IPS-20b (cell line): ENCODE measurements at regions not wholly inside any gene's neighbourhood (a gene's known extent, or its start where the extent isn't known, plus 50 kb on each side); places are given as distances from the start of the nearest gene placed in this dataset.

Experiments used
- H3K27ac ChIP-seq: one replicate; pipeline ENCODE4 v1.5.1; 2013; ENCODE audit warnings: low read length
- H3K27me3 ChIP-seq: 2 replicates; pipeline ENCODE4 v1.6.1; 2013; ENCODE audit warnings: mild to moderate bottlenecking, low read length, inconsistent platforms; ENCODE audit not compliant: insufficient read depth
- H3K36me3 ChIP-seq: 2 replicates; pipeline ENCODE4 v1.6.1; 2013; ENCODE audit warnings: low read depth, mild to moderate bottlenecking, inconsistent platforms, low read length, moderate library complexity; ENCODE audit not compliant: insufficient read depth
- H3K4me1 ChIP-seq: 2 replicates; pipeline ENCODE4 v1.6.1; 2013; ENCODE audit warnings: mild to moderate bottlenecking, control low read depth, inconsistent platforms, low read length, moderate library complexity; ENCODE audit not compliant: insufficient read depth
- H3K4me3 ChIP-seq: 2 replicates; pipeline ENCODE4 v1.5.1; 2013; ENCODE audit warnings: mild to moderate bottlenecking, low read length, inconsistent platforms
- H3K9ac ChIP-seq: 2 replicates; pipeline ENCODE4 v1.6.1; 2013; ENCODE audit warnings: low read depth, mild to moderate bottlenecking, inconsistent platforms, low read length, moderate library complexity
- H3K9me3 ChIP-seq: 2 replicates; pipeline ENCODE4 v1.6.1; 2013; ENCODE audit warnings: mild to moderate bottlenecking, low read depth, low read length, inconsistent platforms; ENCODE audit not compliant: insufficient read depth

DNA sequence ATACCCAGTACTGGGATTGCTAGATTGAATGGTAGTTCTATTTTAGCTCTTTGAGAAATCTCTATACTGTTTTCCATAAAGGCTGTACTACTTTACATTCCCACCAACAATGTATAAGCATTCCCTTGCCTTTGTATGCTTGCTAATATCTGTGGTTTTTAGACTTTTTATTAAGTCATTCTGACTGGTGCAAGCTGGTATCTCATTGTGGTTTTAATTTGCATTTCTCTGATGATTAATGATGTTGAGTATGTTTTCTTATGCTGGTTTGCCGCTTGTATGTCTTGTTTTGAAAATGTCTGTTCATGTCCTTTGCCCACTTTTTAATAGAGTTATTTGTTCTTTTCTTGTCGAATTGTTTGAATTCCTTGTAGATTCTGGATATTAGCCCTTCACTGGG is 512.7 kb upstream of the PAPPA start:
- Histone ChIP-seq H3K4me1 (no peaks in the 10 kb centered on the region), H3K4me3 (no peak overlapping the region), H3K27ac (no peak overlapping the region), H3K27me3 (no peaks in the 10 kb centered on the region), H3K36me3 (no peaks in the 10 kb centered on the region), H3K9me3 (no peaks in the 10 kb centered on the region), H3K9ac (no peak overlapping the region)

DNA sequence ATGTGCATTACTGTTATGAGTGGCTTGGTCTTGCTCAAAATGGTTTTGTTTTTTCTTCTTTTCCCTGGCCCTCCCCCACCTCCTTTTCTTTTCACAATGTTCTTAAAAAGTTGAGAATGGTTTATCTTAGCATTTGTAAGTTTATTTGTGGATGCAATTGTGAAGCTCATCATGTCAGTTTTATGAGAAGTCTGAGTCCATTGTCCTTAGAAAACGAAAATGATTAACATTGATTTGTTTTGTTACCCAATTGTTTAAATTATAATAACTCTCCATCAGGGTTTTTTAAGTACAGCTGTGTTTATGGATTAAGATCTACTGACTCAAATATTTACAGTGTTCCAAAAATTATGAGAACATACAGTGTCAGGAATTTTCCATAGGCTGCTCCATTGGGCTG is 511.3 kb upstream of the PAPPA start:
- Histone ChIP-seq H3K27me3 (no peaks in the 10 kb centered on the region), H3K27ac (no peak overlapping the region), H3K4me3 (no peak overlapping the region), H3K36me3 (no peaks in the 10 kb centered on the region), H3K9ac (no peak overlapping the region), H3K9me3 (no peaks in the 10 kb centered on the region), H3K4me1 (no peaks in the 10 kb centered on the region)

DNA sequence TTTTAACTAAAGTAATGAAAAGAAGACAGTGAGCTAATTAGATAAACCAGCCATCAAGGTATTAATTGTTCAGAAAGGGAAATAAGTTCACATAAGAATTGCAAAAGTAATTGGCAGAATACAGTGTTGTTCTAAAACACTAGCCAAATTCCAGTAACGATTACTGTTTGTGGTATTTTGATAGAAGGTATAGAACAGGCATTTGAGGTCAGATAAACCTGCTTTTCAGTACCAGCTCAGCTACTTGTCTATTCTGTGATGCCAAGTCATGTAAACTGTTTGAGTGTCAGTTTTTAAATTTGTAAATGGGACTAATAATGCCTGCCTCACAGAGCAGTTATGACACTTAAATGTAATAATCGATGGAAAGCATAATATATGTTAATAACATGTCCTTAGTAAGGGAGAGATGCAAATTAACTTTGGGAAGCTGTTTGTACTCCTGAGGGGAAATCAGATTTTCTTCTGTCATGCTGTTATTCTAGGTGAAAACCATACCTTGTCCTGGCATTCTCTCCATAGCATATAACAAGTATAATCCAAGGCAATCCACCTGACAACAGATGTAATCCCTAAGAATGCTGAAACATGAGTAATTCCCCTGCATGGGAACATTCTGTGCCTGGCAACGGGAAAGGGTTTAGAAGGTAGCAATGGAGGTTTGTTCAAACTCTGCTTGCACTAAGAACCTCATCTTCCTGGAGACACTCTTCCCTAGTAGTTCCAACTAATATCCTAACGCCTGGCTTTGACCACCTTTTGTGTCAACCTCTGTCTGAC is 509.5 kb upstream of the PAPPA start:
- H3K4me3 ChIP-seq: no peak overlapping the region
- H3K9me3 ChIP-seq: no peaks in the 10 kb centered on the region
- no peak overlapping the region for H3K9ac ChIP-seq
- no peak overlapping the region for H3K27ac ChIP-seq
- H3K36me3 ChIP-seq: no peaks in the 10 kb centered on the region
- no peaks in the 10 kb centered on the region for H3K4me1 ChIP-seq
- no peaks in the 10 kb centered on the region for H3K27me3 ChIP-seq

DNA sequence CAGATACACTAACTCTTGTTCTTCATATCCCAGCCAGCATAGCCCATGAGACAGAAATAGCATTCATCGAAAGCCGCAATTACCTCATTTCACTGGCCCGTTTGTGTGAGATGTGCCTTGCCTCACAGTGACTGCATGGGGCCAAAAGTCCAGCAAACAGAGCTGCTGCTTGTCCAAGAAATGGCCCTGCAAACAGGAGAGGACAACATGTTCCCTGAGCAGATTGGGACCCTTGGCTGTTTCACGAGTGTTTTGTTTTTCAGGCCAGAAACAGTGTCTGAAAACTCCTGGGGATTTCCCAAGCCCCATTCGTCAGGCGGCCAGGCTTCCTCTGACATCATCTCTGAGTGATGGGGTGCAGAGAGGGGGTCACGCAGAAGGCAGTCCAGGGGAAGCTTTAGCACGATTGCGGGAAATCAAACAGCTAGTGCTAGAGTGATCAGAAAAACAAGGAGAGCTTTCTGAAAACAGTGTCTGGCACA is 503.6 kb upstream of the PAPPA start:
- H3K36me3 ChIP-seq: no peaks in the 10 kb centered on the region
- H3K4me1 ChIP-seq: no peaks in the 10 kb centered on the region
- H3K27ac ChIP-seq: no peak overlapping the region
- no peak overlapping the region for H3K9ac ChIP-seq
- no peaks in the 10 kb centered on the region for H3K9me3 ChIP-seq
- no peak overlapping the region for H3K4me3 ChIP-seq
- no peaks in the 10 kb centered on the region for H3K27me3 ChIP-seq

DNA sequence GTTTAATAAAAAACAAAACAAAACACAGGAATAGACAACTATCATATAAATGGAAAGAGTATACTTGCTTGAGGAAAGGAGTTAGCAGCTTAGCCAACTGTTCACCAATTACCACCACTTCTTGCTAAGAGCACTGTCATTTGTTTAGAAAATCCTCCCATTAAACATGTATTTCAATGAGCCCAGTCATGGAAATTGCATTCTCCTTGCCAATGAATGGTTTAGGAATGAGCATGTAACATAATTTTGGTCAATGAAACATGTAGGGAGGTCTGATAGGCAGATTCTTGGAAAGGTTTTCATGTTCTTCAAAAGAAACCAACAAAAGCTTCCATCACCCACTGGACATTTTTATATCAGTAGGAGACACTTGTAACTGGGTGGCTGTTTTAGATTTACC is 502.8 kb upstream of the PAPPA start:
- Histone ChIP-seq H3K4me3 (no peak overlapping the region), H3K9me3 (no peaks in the 10 kb centered on the region), H3K4me1 (no peaks in the 10 kb centered on the region), H3K36me3 (no peaks in the 10 kb centered on the region), H3K27ac (no peak overlapping the region), H3K9ac (no peak overlapping the region), H3K27me3 (no peaks in the 10 kb centered on the region)

DNA sequence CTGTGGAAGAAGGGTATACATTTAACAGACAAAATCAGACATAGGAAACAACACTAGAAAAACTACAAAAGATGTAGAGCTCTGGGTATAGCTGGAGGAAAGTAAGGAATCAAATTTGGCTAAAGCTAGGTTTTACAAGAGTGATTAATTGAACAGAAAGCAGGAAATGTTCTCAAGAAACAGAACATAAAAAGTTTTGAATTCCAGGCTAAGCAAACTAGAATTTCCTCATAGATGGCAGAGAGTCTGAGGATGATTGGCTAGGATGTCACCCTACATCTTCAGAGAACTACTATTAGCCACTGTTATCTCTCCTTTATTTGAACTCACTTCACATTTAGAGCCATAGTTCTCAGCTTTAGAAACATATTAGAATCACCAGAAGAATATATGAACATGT is 502.1 kb upstream of the PAPPA start:
- Histone ChIP-seq H3K4me1 (no peaks in the 10 kb centered on the region), H3K9me3 (no peaks in the 10 kb centered on the region), H3K4me3 (no peak overlapping the region), H3K9ac (no peak overlapping the region), H3K27me3 (no peaks in the 10 kb centered on the region), H3K36me3 (no peaks in the 10 kb centered on the region), H3K27ac (no peak overlapping the region)

DNA sequence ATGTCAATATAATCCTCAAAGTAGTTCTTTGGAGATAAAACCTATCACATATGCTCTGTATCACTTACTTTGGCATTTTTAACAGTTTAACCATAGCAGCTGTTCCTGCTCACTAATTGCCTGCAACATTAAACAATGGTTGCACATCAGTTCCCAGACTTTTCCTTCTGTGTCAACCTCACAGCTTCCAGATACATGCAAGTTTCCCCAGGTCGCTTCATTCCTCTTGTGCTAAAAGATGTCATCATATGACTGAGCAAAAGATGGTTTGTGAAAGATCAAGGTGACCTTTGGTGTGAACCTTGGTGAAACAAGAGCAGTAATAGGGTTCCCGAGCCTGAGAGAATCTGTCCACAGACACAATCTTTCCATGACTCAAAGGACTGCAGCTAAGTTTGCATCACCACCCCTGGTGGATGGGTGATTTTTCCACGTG is 500.4 kb upstream of the PAPPA start:
- Histone ChIP-seq H3K4me3 (no peak overlapping the region), H3K9me3 (no peaks in the 10 kb centered on the region), H3K27me3 (no peaks in the 10 kb centered on the region), H3K9ac (no peak overlapping the region), H3K27ac (no peak overlapping the region), H3K36me3 (no peaks in the 10 kb centered on the region), H3K4me1 (no peaks in the 10 kb centered on the region)

DNA sequence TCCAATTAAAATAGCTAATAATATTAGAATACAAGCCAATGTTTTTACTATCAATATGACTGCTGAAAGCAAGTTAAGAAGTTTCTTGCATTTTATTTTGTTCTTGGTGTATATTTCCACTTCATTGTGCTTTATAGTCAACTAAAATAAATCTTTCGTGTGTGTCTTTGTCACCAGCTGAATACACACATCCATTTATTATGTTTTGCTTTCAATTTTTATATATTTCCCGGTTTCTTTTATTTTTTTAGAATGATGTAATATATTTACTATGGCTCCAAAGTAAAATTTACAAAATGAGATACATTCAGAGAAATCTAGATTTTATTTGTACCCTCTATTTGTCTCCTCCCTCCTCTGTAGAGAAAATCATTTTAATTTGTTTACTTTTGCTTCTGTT is 495.9 kb upstream of the PAPPA start:
- no peaks in the 10 kb centered on the region for H3K4me1 ChIP-seq
- no peak overlapping the region for H3K27ac ChIP-seq
- no peak overlapping the region for H3K9ac ChIP-seq

DNA sequence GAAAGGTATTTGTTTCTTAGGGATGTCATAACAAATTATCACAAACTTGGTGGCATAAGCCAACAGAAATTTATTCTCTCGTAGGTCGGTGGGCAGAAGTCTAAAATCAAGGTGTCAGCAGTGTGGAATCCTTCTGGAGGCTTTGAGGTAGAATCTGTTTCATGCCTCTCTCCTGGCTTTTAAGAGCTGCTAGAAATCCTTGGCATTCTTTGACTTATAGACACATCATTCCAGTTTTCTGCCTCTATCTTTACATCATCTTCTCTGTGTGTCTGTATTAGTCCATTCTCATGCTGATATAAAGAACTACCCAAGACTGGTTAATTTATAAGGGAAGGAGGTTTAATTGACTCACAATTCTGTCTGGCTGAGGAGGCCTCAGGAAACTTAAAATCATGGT is 488.1 kb upstream of the PAPPA start:
- no peak overlapping the region for H3K27ac ChIP-seq

More for the DNA sequence above, 495.9 kb upstream of the PAPPA start:
- Histone ChIP-seq H3K27me3 (no peaks in the 10 kb centered on the region), H3K9me3 (no peaks in the 10 kb centered on the region), H3K36me3 (no peaks in the 10 kb centered on the region), H3K4me3 (no peak overlapping the region)

DNA sequence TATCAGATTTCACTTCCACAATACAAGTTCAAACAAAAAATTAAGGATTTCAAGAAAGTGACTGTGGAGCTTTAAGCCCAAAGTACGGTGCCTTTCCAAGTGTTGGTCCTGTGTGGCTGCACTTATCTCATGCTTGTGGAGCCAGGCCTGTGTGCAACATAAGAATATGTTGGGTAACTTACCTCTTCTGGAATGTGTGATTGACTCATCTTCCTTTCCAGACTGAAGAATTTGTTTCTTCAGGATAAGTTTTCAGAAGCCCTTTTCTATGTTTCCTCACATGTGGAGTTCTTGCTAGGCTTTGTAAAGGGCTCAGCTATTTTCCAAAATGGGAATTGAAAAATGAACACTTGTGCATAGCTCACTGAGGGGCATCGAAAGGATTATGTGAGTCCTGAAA is 485.1 kb upstream of the PAPPA start:
- H3K4me1 ChIP-seq: peaks cover 4% of the 10 kb centered on the region; the same call in 1 of the 2 replicates
- no peaks in the 10 kb centered on the region for H3K36me3 ChIP-seq
- no peaks in the 10 kb centered on the region for H3K9me3 ChIP-seq
- H3K27me3 ChIP-seq: no peaks in the 10 kb centered on the region
- no peak overlapping the region for H3K4me3 ChIP-seq
- H3K27ac ChIP-seq: no peak overlapping the region
- no peak overlapping the region for H3K9ac ChIP-seq

More for the DNA sequence above, 488.1 kb upstream of the PAPPA start:
- Histone ChIP-seq H3K27me3 (no peaks in the 10 kb centered on the region), H3K4me3 (no peak overlapping the region), H3K36me3 (no peaks in the 10 kb centered on the region), H3K4me1 (no peaks in the 10 kb centered on the region), H3K9me3 (no peaks in the 10 kb centered on the region), H3K9ac (no peak overlapping the region)

DNA sequence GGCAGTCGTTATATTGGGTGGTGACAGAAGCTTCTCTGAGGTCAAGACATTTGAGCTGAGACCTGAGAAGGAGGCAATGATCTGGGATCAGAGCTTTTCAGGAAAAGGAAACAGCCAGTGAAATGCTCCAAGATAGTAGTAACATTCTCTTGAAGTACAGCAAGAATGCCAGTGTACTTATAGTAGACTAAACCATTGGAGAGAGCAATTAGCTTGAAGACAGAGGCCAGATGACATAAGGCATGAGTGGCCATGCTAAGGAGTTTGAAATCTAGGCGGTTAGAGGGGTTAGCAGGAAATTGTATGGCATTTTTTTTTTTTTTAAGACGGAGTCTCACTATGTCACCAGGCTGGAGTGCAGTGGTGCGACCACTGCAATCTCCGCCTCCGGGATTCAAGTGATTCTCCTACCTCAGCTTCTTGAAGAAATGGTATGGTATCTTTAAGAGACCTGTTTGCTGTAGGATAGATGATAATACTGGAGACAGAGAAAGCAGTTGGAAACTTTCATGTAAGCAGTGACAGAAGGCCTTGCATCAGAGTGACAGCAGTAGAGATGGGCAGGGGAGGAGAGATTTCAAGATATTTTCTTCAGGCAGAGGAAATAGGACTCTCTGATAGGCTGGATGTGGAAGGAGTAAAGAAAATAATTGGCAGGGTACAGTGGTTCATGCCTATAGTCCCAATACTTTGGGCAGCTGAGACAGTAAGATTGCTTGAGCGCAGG is 482.2 kb upstream of the PAPPA start:
- Histone ChIP-seq H3K4me1 (peaks cover 4% of the 10 kb centered on the region; the same call in 1 of the 2 replicates), H3K9me3 (no peaks in the 10 kb centered on the region), H3K27ac (no peak overlapping the region), H3K27me3 (no peaks in the 10 kb centered on the region), H3K4me3 (no peak overlapping the region), H3K36me3 (no peaks in the 10 kb centered on the region), H3K9ac (no peak overlapping the region)

DNA sequence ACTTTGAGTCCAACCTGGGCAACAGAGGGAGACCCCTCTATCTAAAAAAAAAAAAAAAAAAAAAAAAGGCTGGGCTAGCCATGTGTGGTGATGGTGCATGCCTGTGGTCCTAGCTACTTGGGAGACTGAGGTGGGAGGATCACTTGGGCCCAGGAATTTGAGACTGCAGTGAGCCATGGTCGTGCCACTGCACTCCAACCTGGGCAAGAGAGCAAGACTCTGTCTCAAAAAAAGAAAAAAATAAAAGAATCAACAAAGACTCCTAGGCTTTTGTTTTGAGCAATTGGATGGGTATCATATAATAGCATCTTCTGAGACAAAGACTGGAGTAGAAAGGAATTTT is 481.7 kb upstream of the PAPPA start:
- Histone ChIP-seq H3K36me3 (no peaks in the 10 kb centered on the region), H3K4me3 (no peak overlapping the region), H3K9me3 (peaks cover 5% of the 10 kb centered on the region; the same call in 1 of the 2 replicates), H3K27ac (no peak overlapping the region), H3K4me1 (peaks cover 4% of the 10 kb centered on the region; the same call in 1 of the 2 replicates), H3K9ac (no peak overlapping the region), H3K27me3 (no peaks in the 10 kb centered on the region)
